ENCODE measurements at regions not wholly inside any gene's neighbourhood (a gene's known extent, or its start where the extent isn't known, plus 50 kb on each side); places are given as distances from the start of the nearest gene placed in this dataset.

DNA sequence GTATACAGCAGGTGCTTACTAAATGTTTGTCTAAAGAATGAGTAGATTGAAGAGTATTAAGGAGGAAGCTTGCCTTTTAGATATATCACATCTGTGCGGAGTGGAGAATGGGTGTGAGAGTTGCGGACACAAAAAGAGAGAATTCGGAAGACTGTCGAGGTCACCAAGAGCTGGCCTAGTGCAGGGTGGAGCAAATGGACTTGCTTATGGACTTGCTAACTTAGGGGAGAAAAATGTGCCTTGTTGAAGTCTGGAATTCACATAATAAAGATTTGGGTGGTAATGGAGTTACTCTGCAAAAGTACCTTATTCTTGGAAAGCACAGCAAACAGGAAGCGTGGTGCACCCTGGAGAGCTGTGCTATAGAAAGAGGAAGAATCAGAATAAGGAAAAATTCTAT, 361.7 kb downstream of the PRDM2 start:
- H3K4me1 ChIP-seq (ENCODE audit: insufficient read depth, low read length): no peaks in the 10 kb centered on the region
- H3K36me3 ChIP-seq (replicated peaks in 1 of 2; ENCODE audit: control insufficient read depth in 1 of 2, insufficient read depth in 2 of 2, low read length in 2 of 2): no peaks in the 10 kb centered on the region
- H3K9me3 ChIP-seq (ENCODE audit: low read length): no peaks in the 10 kb centered on the region
- no peaks in the 10 kb centered on the region for H3K27me3 ChIP-seq (ENCODE audit: control insufficient read depth in 1 of 2, insufficient read depth in 2 of 2, low read length in 2 of 2)
- no peak for ATAC-seq
- no peaks in the 10 kb centered on the region for H3K79me2 ChIP-seq (ENCODE audit: insufficient read depth, low read length)
- in situ Hi-C loops (cut with HindIII; ENCODE audit: extremely low pct_ligation_motif_present, low pct_unique_long_range_greater_than_20kb): no loop called here
- no peak overlapping the region for H3K4me2 ChIP-seq (ENCODE audit: low read depth, low read length)
- intact Hi-C loops (cut with micrococcal nuclease; ENCODE audit: unreplicated experiment): no loop called here
- TF ChIP-seq SRSF1 (optimal IDR thresholded peaks at IDR 0.05; ENCODE audit: low read depth, low read length) (no peak), ZNF563 (CRISPR knock-in tag; IDR thresholded peaks at IDR 0.05) (no peak), BRD4 (CRISPR knock-in tag; IDR thresholded peaks at IDR 0.05) (no peak), CC2D1A (CRISPR knock-in tag; IDR thresholded peaks at IDR 0.05) (no peak), ONECUT2 (CRISPR knock-in tag; IDR thresholded peaks at IDR 0.05) (no peak), RBM22 (optimal IDR thresholded peaks at IDR 0.05; ENCODE audit: low read length) (no peak), EHMT2 (IDR thresholded peaks at IDR 0.05; ENCODE audit: borderline replicate concordance, low read depth, low read length) (no peak), HDAC1 (CRISPR knock-in tag; IDR thresholded peaks at IDR 0.05) (no peak), MXD4 (CRISPR knock-in tag; IDR thresholded peaks at IDR 0.05) (no peak), ZNF34 (CRISPR knock-in tag; IDR thresholded peaks at IDR 0.05; ENCODE audit: borderline replicate concordance) (no peak), ZNF292 (CRISPR knock-in tag; IDR thresholded peaks at IDR 0.05; ENCODE audit: borderline replicate concordance, low read depth) (no peak), KAT7 (CRISPR knock-in tag; IDR thresholded peaks at IDR 0.05; ENCODE audit: borderline replicate concordance) (no peak), SIX4 (CRISPR knock-in tag; IDR thresholded peaks at IDR 0.05) (no peak)
- TF ChIP-seq, protein P1, sequence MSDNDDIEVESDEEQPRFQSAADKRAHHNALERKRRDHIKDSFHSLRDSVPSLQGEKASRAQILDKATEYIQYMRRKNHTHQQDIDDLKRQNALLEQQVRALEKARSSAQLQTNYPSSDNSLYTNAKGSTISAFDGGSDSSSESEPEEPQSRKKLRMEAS (IDR thresholded peaks at IDR 0.05): no peak
- TF ChIP-seq, protein P2, sequence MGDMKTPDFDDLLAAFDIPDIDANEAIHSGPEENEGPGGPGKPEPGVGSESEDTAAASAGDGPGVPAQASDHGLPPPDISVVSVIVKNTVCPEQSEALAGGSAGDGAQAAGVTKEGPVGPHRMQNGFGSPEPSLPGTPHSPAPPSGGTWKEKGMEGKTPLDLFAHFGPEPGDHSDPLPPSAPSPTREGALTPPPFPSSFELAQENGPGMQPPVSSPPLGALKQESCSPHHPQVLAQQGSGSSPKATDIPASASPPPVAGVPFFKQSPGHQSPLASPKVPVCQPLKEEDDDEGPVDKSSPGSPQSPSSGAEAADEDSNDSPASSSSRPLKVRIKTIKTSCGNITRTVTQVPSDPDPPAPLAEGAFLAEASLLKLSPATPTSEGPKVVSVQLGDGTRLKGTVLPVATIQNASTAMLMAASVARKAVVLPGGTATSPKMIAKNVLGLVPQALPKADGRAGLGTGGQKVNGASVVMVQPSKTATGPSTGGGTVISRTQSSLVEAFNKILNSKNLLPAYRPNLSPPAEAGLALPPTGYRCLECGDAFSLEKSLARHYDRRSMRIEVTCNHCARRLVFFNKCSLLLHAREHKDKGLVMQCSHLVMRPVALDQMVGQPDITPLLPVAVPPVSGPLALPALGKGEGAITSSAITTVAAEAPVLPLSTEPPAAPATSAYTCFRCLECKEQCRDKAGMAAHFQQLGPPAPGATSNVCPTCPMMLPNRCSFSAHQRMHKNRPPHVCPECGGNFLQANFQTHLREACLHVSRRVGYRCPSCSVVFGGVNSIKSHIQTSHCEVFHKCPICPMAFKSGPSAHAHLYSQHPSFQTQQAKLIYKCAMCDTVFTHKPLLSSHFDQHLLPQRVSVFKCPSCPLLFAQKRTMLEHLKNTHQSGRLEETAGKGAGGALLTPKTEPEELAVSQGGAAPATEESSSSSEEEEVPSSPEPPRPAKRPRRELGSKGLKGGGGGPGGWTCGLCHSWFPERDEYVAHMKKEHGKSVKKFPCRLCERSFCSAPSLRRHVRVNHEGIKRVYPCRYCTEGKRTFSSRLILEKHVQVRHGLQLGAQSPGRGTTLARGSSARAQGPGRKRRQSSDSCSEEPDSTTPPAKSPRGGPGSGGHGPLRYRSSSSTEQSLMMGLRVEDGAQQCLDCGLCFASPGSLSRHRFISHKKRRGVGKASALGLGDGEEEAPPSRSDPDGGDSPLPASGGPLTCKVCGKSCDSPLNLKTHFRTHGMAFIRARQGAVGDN (CRISPR knock-in tag; IDR thresholded peaks at IDR 0.05): no peak
- TF ChIP-seq, protein P3, sequence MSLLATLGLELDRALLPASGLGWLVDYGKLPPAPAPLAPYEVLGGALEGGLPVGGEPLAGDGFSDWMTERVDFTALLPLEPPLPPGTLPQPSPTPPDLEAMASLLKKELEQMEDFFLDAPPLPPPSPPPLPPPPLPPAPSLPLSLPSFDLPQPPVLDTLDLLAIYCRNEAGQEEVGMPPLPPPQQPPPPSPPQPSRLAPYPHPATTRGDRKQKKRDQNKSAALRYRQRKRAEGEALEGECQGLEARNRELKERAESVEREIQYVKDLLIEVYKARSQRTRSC (CRISPR knock-in tag; IDR thresholded peaks at IDR 0.05; ENCODE audit: low read depth): no peak
- POLR2A ChIA-PET: no interaction called here
- H3K27ac ChIP-seq (ENCODE audit: extremely low read length, insufficient read depth, low read length): no peak overlapping the region
- CTCF ChIA-PET (ENCODE audit: low intra/inter-chr PET ratio, low total read pairs): no interaction called here
- no peaks in the 10 kb centered on the region for H4K20me1 ChIP-seq (ENCODE audit: insufficient read depth, low read length)
- FAIRE-seq: no peak
- no peak overlapping the region for H3K4me3 ChIP-seq (replicated peaks in 1 of 3; ENCODE audit: insufficient read depth in 1 of 3, low read depth in 2 of 3, low read length in 3 of 3)
- H3K9ac ChIP-seq (ENCODE audit: insufficient read depth, low read depth, low read length): no peak overlapping the region
- 39% methylated on average over 5 of the region's 5 CpGs for WGBS (ENCODE audit: low lambda C conversion rate)
- no TSS peak for BruUV-seq (replicated peaks)
- no peak overlapping the region for H2AFZ ChIP-seq (ENCODE audit: low read length)
- no peak for DNase-seq (ENCODE audit: low spot score)
